Activated T-cell treated with anti-CD3 and anti-CD28 coated beads, Interleukin-2, amount 50 U/mL, for 72 hours (primary cell): ENCODE measurements at regions not wholly inside any gene's neighbourhood (a gene's known extent, or its start where the extent isn't known, plus 50 kb on each side); places are given as distances from the start of the nearest gene placed in this dataset.

ENCODE experiments used
- ATAC-seq, 2 donors: fragments of 150-1000 bp; cut with Tn5 transposase; replicated peaks in 1 of 2; 2 replicates each; pipeline ENCODE4 v1.10.0; 2021; ENCODE audit warnings: moderate library complexity in 2 of 2, mild to moderate bottlenecking in 1 of 2
- DNase-seq, 2 donors: peaks; one replicate each; pipeline ENCODE4 v3.0.0; 2021 to 2022; ENCODE audit warnings: mixed read lengths in 1 of 2
- H3K27ac Mint-ChIP-seq: one replicate; pipeline ENCODE4 v1.8.0; 2022; ENCODE audit warnings: mild to moderate bottlenecking, moderate library complexity, mixed read lengths
- H3K27me3 Mint-ChIP-seq: one replicate; pipeline ENCODE4 v1.8.0; 2022; ENCODE audit warnings: low read depth, mixed read lengths
- H3K36me3 Mint-ChIP-seq, 2 donors: one replicate each; pipeline ENCODE4 v1.8.0; 2022; ENCODE audit warnings: mixed read lengths in 2 of 2, mild to moderate bottlenecking in 1 of 2; ENCODE audit not compliant: insufficient read depth in 2 of 2
- H3K4me1 Mint-ChIP-seq: one replicate; pipeline ENCODE4 v1.8.0; 2022; ENCODE audit warnings: low read depth, mixed read lengths
- H3K4me3 Mint-ChIP-seq, 2 donors: one replicate each; pipeline ENCODE4 v1.8.0; 2022; ENCODE audit warnings: mild to moderate bottlenecking in 2 of 2, mixed read lengths in 2 of 2, moderate library complexity in 2 of 2
- H3K9me3 Mint-ChIP-seq, 2 donors: one replicate each; pipeline ENCODE4 v1.8.0; 2022; ENCODE audit warnings: mixed read lengths in 2 of 2

GRCh38 chr2:147471126-147471525 lies 373.7 kb upstream of the ACVR2A start:
- ATAC-seq, result no peak
- no peak for DNase-seq
- Mint-ChIP-seq H3K4me3 (no peak overlapping the region), H3K27ac (no peak overlapping the region), H3K36me3 (peaks cover 0 to 1% of the 10 kb centered on the region in 2 donors), H3K27me3 (no peaks in the 10 kb centered on the region), H3K9me3 (peaks cover 0 to 2% of the 10 kb centered on the region in 2 donors), H3K4me1 (no peaks in the 10 kb centered on the region)

DNA sequence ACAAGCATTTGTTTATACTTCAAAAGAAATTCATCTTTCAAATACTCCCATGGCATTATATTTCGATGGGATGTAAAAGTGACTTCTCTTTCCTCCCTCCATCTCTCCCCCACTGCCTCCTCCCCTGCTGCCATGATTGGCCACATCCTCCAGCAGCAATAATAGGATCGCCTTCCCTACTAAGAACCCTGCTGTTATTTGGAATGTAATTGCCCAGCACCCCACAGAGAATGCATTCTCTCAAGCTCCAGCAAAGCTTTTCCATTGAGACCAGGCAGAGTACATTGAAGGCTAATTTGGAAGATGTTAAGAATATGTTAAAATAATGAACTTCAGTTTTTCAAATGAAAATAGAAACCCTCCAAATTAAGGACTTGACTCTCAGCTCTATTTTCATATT lies 375.4 kb upstream of the ACVR2A start:
- no peaks in the 10 kb centered on the region for H3K27me3 Mint-ChIP-seq
- DNase-seq, result no peak
- H3K4me3 Mint-ChIP-seq, result no peak overlapping the region
- H3K9me3 Mint-ChIP-seq, result peaks cover 0 to 2% of the 10 kb centered on the region in 2 donors
- ATAC-seq, result no peak
- H3K4me1 Mint-ChIP-seq, result no peaks in the 10 kb centered on the region
- peaks cover 0 to 1% of the 10 kb centered on the region in 2 donors for H3K36me3 Mint-ChIP-seq
- no peak overlapping the region for H3K27ac Mint-ChIP-seq

DNA sequence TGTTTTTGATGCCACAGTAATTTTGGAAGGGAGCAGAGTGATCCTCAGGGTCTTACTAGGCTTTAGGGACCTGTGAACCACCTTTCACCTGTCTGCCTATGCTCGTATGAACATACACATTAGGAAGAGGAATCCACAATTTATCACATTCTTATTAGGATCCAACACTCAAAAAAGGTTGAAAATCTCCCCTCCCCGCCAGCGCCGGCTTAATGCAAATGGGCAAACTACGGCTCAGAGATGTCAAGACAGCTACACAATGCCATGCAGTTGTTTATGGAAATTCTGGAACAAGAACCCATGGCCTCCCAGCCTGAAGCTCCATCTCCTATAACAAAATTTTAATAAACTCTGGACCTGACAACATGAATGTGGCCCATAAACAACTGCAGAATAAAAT lies 375.9 kb upstream of the ACVR2A start:
- Mint-ChIP-seq H3K27ac (no peak overlapping the region), H3K4me1 (no peaks in the 10 kb centered on the region), H3K36me3 (peaks cover 0 to 1% of the 10 kb centered on the region in 2 donors), H3K4me3 (no peak overlapping the region), H3K27me3 (no peaks in the 10 kb centered on the region), H3K9me3 (peaks cover 0 to 2% of the 10 kb centered on the region in 2 donors)
- ATAC-seq (no peak), DNase-seq (no peak)

DNA sequence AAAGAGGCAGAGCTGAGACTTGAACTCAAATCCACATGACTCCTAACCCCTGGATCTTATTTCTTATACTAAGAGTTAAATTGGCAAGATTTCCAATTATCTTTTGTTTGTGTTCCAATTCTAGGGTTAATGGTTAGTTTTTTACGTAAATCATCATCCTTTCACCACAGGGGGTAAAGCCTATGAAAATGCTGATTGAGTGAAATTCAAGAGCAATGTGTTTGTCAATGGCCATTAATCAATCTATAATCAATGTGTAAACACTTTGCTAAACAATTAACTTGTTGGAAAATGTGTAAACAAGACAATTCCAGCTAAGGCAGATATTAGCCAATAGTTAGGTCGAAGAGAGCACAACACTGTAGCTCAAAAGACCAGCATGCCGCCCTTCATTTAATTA lies 376.5 kb upstream of the ACVR2A start:
- H3K27ac Mint-ChIP-seq, result no peak overlapping the region
- DNase-seq (no peak), ATAC-seq (no peak)
- peaks cover 0 to 2% of the 10 kb centered on the region in 2 donors for H3K9me3 Mint-ChIP-seq
- no peak overlapping the region for H3K4me3 Mint-ChIP-seq
- peaks cover 0 to 1% of the 10 kb centered on the region in 2 donors for H3K36me3 Mint-ChIP-seq
- no peaks in the 10 kb centered on the region for H3K4me1 Mint-ChIP-seq
- no peaks in the 10 kb centered on the region for H3K27me3 Mint-ChIP-seq

GRCh38 chr2:147467441-147467840 lies 377.4 kb upstream of the ACVR2A start:
- H3K4me3 Mint-ChIP-seq, result no peak overlapping the region
- ATAC-seq (no peak), DNase-seq (no peak)
- peaks cover 0 to 2% of the 10 kb centered on the region in 2 donors for H3K9me3 Mint-ChIP-seq
- no peak overlapping the region for H3K27ac Mint-ChIP-seq
- no peaks in the 10 kb centered on the region for H3K27me3 Mint-ChIP-seq
- H3K36me3 Mint-ChIP-seq, result peaks cover 0 to 1% of the 10 kb centered on the region in 2 donors
- no peaks in the 10 kb centered on the region for H3K4me1 Mint-ChIP-seq

DNA sequence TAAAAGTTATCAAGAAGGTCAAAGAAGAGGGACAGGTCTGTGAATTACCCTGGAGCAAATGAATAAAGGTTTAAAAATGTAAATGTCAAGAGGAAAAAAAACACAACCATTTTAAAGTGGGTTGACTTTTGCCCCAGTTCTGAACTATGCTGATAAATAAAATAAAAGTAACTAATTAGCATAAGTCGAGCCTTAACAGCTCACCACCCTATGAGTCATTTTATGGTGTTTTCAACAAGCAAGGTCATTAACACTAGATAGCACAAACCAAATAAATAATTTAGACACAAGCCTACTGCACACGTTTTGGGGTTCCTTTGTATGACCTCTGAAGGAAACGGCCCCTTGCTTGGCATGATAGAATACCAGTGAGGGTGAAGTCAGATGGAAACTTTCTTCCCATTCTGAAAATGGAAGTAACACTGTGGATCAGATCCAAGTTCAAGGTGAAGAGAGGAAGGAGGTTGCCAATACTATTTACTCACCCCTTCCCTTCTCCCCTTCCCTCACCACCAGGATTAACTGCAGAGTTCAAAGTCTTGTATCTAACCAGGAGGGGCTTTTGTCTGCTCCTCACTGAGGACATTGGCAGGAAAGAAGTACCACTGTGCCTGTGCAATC lies 380.0 kb upstream of the ACVR2A start:
- no peaks in the 10 kb centered on the region for H3K27me3 Mint-ChIP-seq
- H3K36me3 Mint-ChIP-seq, result peaks cover 0 to 1% of the 10 kb centered on the region in 2 donors
- no peak overlapping the region for H3K4me3 Mint-ChIP-seq
- ATAC-seq (no peak), DNase-seq (no peak)
- H3K27ac Mint-ChIP-seq, result no peak overlapping the region
- H3K4me1 Mint-ChIP-seq, result no peaks in the 10 kb centered on the region
- no peaks in the 10 kb centered on the region for H3K9me3 Mint-ChIP-seq

DNA sequence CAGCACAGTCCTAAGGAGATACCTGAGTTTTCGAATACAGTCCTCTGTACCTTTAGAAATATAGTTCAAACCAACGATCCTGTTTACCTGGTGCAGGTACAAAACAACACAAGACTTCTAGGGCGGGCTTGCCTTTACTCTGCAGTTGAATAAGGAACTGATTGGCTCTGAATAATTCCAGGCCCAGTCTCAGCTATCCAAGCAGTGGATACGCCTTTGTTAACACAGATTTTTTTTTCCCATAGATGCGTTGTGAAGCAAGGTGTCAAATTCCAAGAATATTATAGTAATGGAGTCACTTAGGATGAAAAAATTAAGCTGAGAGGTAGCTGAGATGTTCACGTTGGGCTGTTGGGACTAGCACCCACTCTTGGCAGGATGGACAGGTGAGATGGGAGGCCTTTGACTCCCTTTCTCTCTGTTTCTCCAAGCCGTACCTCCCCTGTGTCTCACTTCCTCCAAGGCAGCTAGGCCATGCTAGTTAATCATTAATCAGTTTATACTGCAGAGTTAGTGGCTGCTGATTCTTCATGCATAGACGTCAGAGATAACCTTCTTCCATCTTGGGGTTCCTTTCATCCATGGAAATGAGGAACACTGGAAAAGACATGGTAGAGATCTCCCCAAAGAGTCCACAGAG lies 380.8 kb upstream of the ACVR2A start:
- no peak overlapping the region for H3K27ac Mint-ChIP-seq
- no peaks in the 10 kb centered on the region for H3K4me1 Mint-ChIP-seq
- no peak overlapping the region for H3K4me3 Mint-ChIP-seq
- H3K27me3 Mint-ChIP-seq, result no peaks in the 10 kb centered on the region
- no peaks in the 10 kb centered on the region for H3K9me3 Mint-ChIP-seq
- peaks cover 0 to 1% of the 10 kb centered on the region in 2 donors for H3K36me3 Mint-ChIP-seq
- ATAC-seq (no peak), DNase-seq (no peak)

- no peak overlapping the region for H3K27ac Mint-ChIP-seq
These were observed 384.7 kb upstream of the ACVR2A start for GRCh38 chr2:147460155-147460554.

DNA sequence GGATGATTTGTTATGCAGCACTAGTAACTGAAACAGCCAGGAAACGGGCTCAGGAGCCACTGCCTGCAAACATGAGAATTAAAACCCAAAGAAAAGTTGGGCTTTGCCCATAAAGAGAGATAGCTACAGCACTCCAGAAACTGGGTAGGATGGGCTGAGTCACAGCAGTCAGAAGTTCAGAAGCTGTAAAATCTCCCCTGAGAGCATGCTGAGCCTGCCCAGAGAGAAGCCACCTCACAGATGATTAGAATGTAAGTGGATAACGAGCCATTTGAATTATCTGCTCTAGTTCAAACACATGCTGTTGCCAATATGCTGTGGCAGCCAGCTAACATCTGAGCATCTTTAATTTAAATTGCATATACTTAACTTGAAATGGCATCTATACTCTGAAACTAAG lies 388.1 kb upstream of the ACVR2A start:
- Mint-ChIP-seq H3K4me1 (no peaks in the 10 kb centered on the region), H3K27ac (no peak overlapping the region), H3K4me3 (no peak overlapping the region), H3K36me3 (no peaks in the 10 kb centered on the region), H3K27me3 (no peaks in the 10 kb centered on the region), H3K9me3 (no peaks in the 10 kb centered on the region)
- ATAC-seq (no peak), DNase-seq (no peak)

More at GRCh38 chr2:147460155-147460554, 384.7 kb upstream of the ACVR2A start:
- Mint-ChIP-seq H3K4me3 (no peak overlapping the region), H3K27me3 (no peaks in the 10 kb centered on the region), H3K9me3 (no peaks in the 10 kb centered on the region), H3K4me1 (no peaks in the 10 kb centered on the region), H3K36me3 (no peaks in the 10 kb centered on the region)
- DNase-seq (no peak), ATAC-seq (no peak)

DNA sequence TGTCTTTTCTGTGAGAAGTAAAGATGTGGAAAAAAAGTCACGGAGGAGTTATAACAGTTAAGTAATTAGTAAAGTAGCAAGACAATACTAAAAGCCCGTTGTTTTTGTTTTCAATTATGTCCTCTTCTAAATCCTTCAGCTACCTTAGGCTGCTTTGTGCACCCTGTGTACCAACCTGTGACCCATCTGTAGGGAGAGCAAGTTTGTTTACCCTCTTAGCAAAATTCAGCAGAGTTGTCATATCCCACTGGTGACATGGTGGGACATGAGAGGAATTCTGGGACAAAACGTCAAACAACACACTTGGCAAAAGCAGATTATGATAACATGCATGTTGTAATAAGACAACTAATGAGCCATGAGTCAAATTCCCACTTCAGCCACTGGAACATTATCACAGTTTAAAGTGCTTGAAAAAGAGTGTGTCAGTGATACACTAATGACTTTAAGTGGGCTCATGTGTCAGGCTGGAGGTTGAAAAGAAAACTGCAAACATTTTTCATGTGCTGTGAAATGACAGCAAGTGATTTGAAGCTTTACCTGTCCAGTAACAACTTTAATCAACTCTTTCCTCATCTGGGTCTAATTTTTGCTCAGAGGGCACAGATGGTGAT lies 392.8 kb upstream of the ACVR2A start:
- ATAC-seq, result no peak
- peaks cover 10% of the 10 kb centered on the region for H3K4me1 Mint-ChIP-seq
- H3K36me3 Mint-ChIP-seq, result no peaks in the 10 kb centered on the region
- DNase-seq, result no peak
- no peak overlapping the region for H3K27ac Mint-ChIP-seq
- no peaks in the 10 kb centered on the region for H3K9me3 Mint-ChIP-seq
- H3K4me3 Mint-ChIP-seq, result no peak overlapping the region
- no peaks in the 10 kb centered on the region for H3K27me3 Mint-ChIP-seq

- no peak for DNase-seq
- no peak overlapping the region for H3K4me3 Mint-ChIP-seq
- no peaks in the 10 kb centered on the region for H3K9me3 Mint-ChIP-seq
- H3K27me3 Mint-ChIP-seq, result no peaks in the 10 kb centered on the region
- ATAC-seq, result no peak
- no peak overlapping the region for H3K27ac Mint-ChIP-seq
- H3K36me3 Mint-ChIP-seq, result no peaks in the 10 kb centered on the region
- peaks cover 10% of the 10 kb centered on the region for H3K4me1 Mint-ChIP-seq
These were observed 393.9 kb upstream of the ACVR2A start for GRCh38 chr2:147450661-147451510.

DNA sequence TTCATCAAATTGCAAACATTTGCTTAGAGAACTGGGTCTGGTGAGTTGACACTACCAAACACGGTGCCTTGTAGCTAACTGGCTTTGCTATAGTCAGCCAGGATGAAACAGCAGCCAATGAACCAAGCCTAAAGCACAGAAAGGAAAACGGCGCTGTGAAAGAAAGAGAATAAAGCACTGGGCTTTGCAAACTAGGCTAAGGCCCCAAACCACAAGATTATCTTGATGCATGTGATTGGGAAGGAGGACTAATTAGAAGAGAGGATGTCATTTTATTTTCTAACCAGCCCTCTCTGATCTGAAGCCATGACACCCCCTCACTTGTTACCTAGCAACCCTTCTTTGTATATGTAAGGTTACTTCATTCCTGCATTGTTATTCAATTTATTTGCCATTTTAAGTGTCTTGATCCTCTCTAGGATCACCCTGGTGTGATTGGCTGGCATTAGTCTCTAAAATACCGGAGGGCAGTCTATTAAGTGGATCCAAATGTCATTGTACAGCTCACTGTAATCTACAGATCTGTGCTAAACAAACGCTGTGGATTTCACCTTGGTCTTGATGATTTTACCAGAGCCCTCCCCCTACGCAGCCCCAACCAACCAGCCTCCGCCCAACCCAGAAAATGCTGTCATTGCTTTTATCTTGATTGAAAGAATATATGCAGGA lies 395.4 kb upstream of the ACVR2A start:
- peak overlapping the region; percentile 35 for H3K27ac Mint-ChIP-seq
- no peaks in the 10 kb centered on the region for H3K36me3 Mint-ChIP-seq
- no peak for DNase-seq
- H3K9me3 Mint-ChIP-seq, result peaks cover 0 to 2% of the 10 kb centered on the region in 2 donors
- H3K4me1 Mint-ChIP-seq, result peaks cover 10% of the 10 kb centered on the region
- no peaks in the 10 kb centered on the region for H3K27me3 Mint-ChIP-seq
- peak overlapping the region; percentile 8 to 62 for H3K4me3 Mint-ChIP-seq
- peak in 1 of 2 donors; percentile 65 for ATAC-seq
